ENCODE measurements at regions not wholly inside any gene's neighbourhood (a gene's known extent, or its start where the extent isn't known, plus 50 kb on each side); places are given as distances from the start of the nearest gene placed in this dataset.

- Mint-ChIP-seq H3K9me3 (peaks cover 4 to 32% (median 8%) of the 10 kb centered on the region in 8 donors), H3K27ac (no peak overlapping the region), H3K36me3 (no peaks in the 10 kb centered on the region), H3K27me3 (no peaks in the 10 kb centered on the region), H3K4me1 (no peaks in the 10 kb centered on the region), H3K4me3 (no peak overlapping the region)
- CTCF ChIA-PET (ENCODE audit: partially characterized antibody) = no interaction called here
- Histone ChIP-seq H3K27me3 (ENCODE audit: insufficient read depth, low read length) (no peaks in the 10 kb centered on the region), H3K27ac (ENCODE audit: low read depth, low read length) (no peak overlapping the region), H3K9me3 (ENCODE audit: control insufficient read depth in 1 of 2, low read length in 2 of 2) (no peaks in the 10 kb centered on the region), H3K4me3 (ENCODE audit: low read length in 2 of 2) (no peak overlapping the region), H3K4me1 (ENCODE audit: insufficient read depth, low read length) (no peaks in the 10 kb centered on the region), H3K36me3 (ENCODE audit: insufficient read depth, low read length) (no peaks in the 10 kb centered on the region)
- POLR2A ChIA-PET (ENCODE audit: partially characterized antibody) = no interaction called here
- DNase-seq = no peak
- intact Hi-C loops (cut with micrococcal nuclease) = no loop called here
Measured at GRCh38 chr1:71190843-71191242, 110.0 kb upstream of the ZRANB2 start.

GRCh38 chr1:71184410-71184809 lies 103.6 kb upstream of the ZRANB2 start:
- Histone ChIP-seq H3K27me3 (ENCODE audit: insufficient read depth, low read length) (no peaks in the 10 kb centered on the region), H3K9me3 (ENCODE audit: control insufficient read depth in 1 of 2, low read length in 2 of 2) (no peaks in the 10 kb centered on the region), H3K4me3 (ENCODE audit: low read length in 2 of 2) (no peak overlapping the region), H3K4me1 (ENCODE audit: insufficient read depth, low read length) (no peaks in the 10 kb centered on the region), H3K36me3 (ENCODE audit: insufficient read depth, low read length) (no peaks in the 10 kb centered on the region), H3K27ac (ENCODE audit: low read depth, low read length) (no peak overlapping the region)
- H3K27me3 Mint-ChIP-seq = no peaks in the 10 kb centered on the region
- H3K27ac Mint-ChIP-seq = no peak overlapping the region
- intact Hi-C loops (cut with micrococcal nuclease) = no loop called here
- no peak overlapping the region for H3K4me3 Mint-ChIP-seq
- no peak for DNase-seq
- no peaks in the 10 kb centered on the region for H3K4me1 Mint-ChIP-seq
- ChIA-PET CTCF (ENCODE audit: partially characterized antibody) (no interaction called here), POLR2A (ENCODE audit: partially characterized antibody) (no interaction called here)
- H3K36me3 Mint-ChIP-seq = no peaks in the 10 kb centered on the region
- peaks cover 5 to 37% (median 11%) of the 10 kb centered on the region in 8 donors for H3K9me3 Mint-ChIP-seq

- no peaks in the 10 kb centered on the region for H3K27me3 Mint-ChIP-seq
- Histone ChIP-seq H3K27me3 (ENCODE audit: insufficient read depth, low read length) (no peaks in the 10 kb centered on the region), H3K4me1 (ENCODE audit: insufficient read depth, low read length) (no peaks in the 10 kb centered on the region), H3K9me3 (ENCODE audit: control insufficient read depth in 1 of 2, low read length in 2 of 2) (no peaks in the 10 kb centered on the region), H3K27ac (ENCODE audit: low read depth, low read length) (no peak overlapping the region), H3K36me3 (ENCODE audit: insufficient read depth, low read length) (no peaks in the 10 kb centered on the region), H3K4me3 (ENCODE audit: low read length in 2 of 2) (no peak overlapping the region)
- H3K27ac Mint-ChIP-seq = no peak overlapping the region
- intact Hi-C loops (cut with micrococcal nuclease) = no loop called here
- no peaks in the 10 kb centered on the region for H3K36me3 Mint-ChIP-seq
- H3K4me3 Mint-ChIP-seq = no peak overlapping the region
- no peaks in the 10 kb centered on the region for H3K4me1 Mint-ChIP-seq
- peaks cover 3 to 36% (median 18%) of the 10 kb centered on the region in 8 donors for H3K9me3 Mint-ChIP-seq
- CTCF ChIA-PET (ENCODE audit: partially characterized antibody) = no interaction called here
- POLR2A ChIA-PET (ENCODE audit: partially characterized antibody) = no interaction called here
- DNase-seq = no peak
Measured at GRCh38 chr1:71179997-71180396, 99.2 kb upstream of the ZRANB2 start.

- Mint-ChIP-seq H3K9me3 (peaks cover 0 to 19% (median 10%) of the 10 kb centered on the region in 8 donors), H3K36me3 (peaks cover 0 to 3% of the 10 kb centered on the region in 2 donors), H3K27ac (peak overlapping the region in 1 of 7 donors; percentile 32), H3K4me1 (no peaks in the 10 kb centered on the region), H3K4me3 (no peak overlapping the region), H3K27me3 (peaks cover 0 to 1% of the 10 kb centered on the region in 2 donors)
- H3K36me3 ChIP-seq (ENCODE audit: insufficient read depth, low read length) = no peaks in the 10 kb centered on the region
- no peak overlapping the region for H3K4me3 ChIP-seq (ENCODE audit: low read length in 2 of 2)
- H3K27me3 ChIP-seq (ENCODE audit: insufficient read depth, low read length) = no peaks in the 10 kb centered on the region
- no peak for DNase-seq
- H3K27ac ChIP-seq (ENCODE audit: low read depth, low read length) = no peak overlapping the region
- no peaks in the 10 kb centered on the region for H3K4me1 ChIP-seq (ENCODE audit: insufficient read depth, low read length)
- intact Hi-C loops (cut with micrococcal nuclease) = no loop called here
- ChIA-PET POLR2A (ENCODE audit: partially characterized antibody) (no interaction called here), CTCF (ENCODE audit: partially characterized antibody) (no interaction called here)
- H3K9me3 ChIP-seq (ENCODE audit: control insufficient read depth in 1 of 2, low read length in 2 of 2) = no peaks in the 10 kb centered on the region
Measured at GRCh38 chr1:71170925-71171324, 90.1 kb upstream of the ZRANB2 start.

- H3K27me3 ChIP-seq (ENCODE audit: insufficient read depth, low read length) = no peaks in the 10 kb centered on the region
- H3K4me3 ChIP-seq (ENCODE audit: low read length in 2 of 2) = no peak overlapping the region
- no peaks in the 10 kb centered on the region for H3K36me3 ChIP-seq (ENCODE audit: insufficient read depth, low read length)
- H3K36me3 Mint-ChIP-seq = no peaks in the 10 kb centered on the region
- peaks cover 0 to 1% of the 10 kb centered on the region in 2 donors for H3K27me3 Mint-ChIP-seq
- no peaks in the 10 kb centered on the region for H3K9me3 ChIP-seq (ENCODE audit: control insufficient read depth in 1 of 2, low read length in 2 of 2)
- H3K4me3 Mint-ChIP-seq = no peak overlapping the region
- ChIA-PET POLR2A (ENCODE audit: partially characterized antibody) (no interaction called here), CTCF (ENCODE audit: partially characterized antibody) (no interaction called here)
- no peak for DNase-seq
- intact Hi-C loops (cut with micrococcal nuclease) = no loop called here
- H3K4me1 ChIP-seq (ENCODE audit: insufficient read depth, low read length) = no peaks in the 10 kb centered on the region
- H3K27ac ChIP-seq (ENCODE audit: low read depth, low read length) = no peak overlapping the region
- H3K4me1 Mint-ChIP-seq = no peaks in the 10 kb centered on the region
- peaks cover 0 to 12% (median 8%) of the 10 kb centered on the region in 8 donors for H3K9me3 Mint-ChIP-seq
- H3K27ac Mint-ChIP-seq = no peak overlapping the region
Measured at GRCh38 chr1:71167505-71167904, 86.7 kb upstream of the ZRANB2 start.

- Histone ChIP-seq H3K4me3 (ENCODE audit: low read length in 2 of 2) (no peak overlapping the region), H3K27ac (ENCODE audit: low read depth, low read length) (no peak overlapping the region), H3K36me3 (ENCODE audit: insufficient read depth, low read length) (no peaks in the 10 kb centered on the region), H3K9me3 (ENCODE audit: control insufficient read depth in 1 of 2, low read length in 2 of 2) (no peaks in the 10 kb centered on the region), H3K27me3 (ENCODE audit: insufficient read depth, low read length) (no peaks in the 10 kb centered on the region), H3K4me1 (ENCODE audit: insufficient read depth, low read length) (no peaks in the 10 kb centered on the region)
- no peak overlapping the region for H3K27ac Mint-ChIP-seq
- DNase-seq = no peak
- peaks cover 0 to 10% (median 6%) of the 10 kb centered on the region in 8 donors for H3K9me3 Mint-ChIP-seq
- POLR2A ChIA-PET (ENCODE audit: partially characterized antibody) = no interaction called here
- intact Hi-C loops (cut with micrococcal nuclease) = no loop called here
- no peak overlapping the region for H3K4me3 Mint-ChIP-seq
- H3K27me3 Mint-ChIP-seq = peaks cover 0 to 1% of the 10 kb centered on the region in 2 donors
- H3K36me3 Mint-ChIP-seq = no peaks in the 10 kb centered on the region
- CTCF ChIA-PET (ENCODE audit: partially characterized antibody) = no interaction called here
- no peaks in the 10 kb centered on the region for H3K4me1 Mint-ChIP-seq
Measured at GRCh38 chr1:71166178-71167173, 85.6 kb upstream of the ZRANB2 start.

GRCh38 chr1:71157715-71158114 lies 76.9 kb upstream of the ZRANB2 start:
- Histone ChIP-seq H3K9me3 (ENCODE audit: control insufficient read depth in 1 of 2, low read length in 2 of 2) (no peaks in the 10 kb centered on the region), H3K4me3 (ENCODE audit: low read length in 2 of 2) (no peak overlapping the region), H3K4me1 (ENCODE audit: insufficient read depth, low read length) (no peaks in the 10 kb centered on the region), H3K36me3 (ENCODE audit: insufficient read depth, low read length) (no peaks in the 10 kb centered on the region), H3K27ac (ENCODE audit: low read depth, low read length) (no peak overlapping the region), H3K27me3 (ENCODE audit: insufficient read depth, low read length) (no peaks in the 10 kb centered on the region)
- intact Hi-C loops (cut with micrococcal nuclease) = no loop called here
- POLR2A ChIA-PET (ENCODE audit: partially characterized antibody) = no interaction called here
- H3K36me3 Mint-ChIP-seq = no peaks in the 10 kb centered on the region
- no peak for DNase-seq
- peaks cover 0 to 1% of the 10 kb centered on the region in 2 donors for H3K27me3 Mint-ChIP-seq
- no peaks in the 10 kb centered on the region for H3K4me1 Mint-ChIP-seq
- no peak overlapping the region for H3K27ac Mint-ChIP-seq
- CTCF ChIA-PET (ENCODE audit: partially characterized antibody) = no interaction called here
- peaks cover 2 to 28% (median 19%) of the 10 kb centered on the region in 8 donors for H3K9me3 Mint-ChIP-seq
- no peak overlapping the region for H3K4me3 Mint-ChIP-seq
